G401.6 (cell line): ENCODE measurements at regions not wholly inside any gene's neighbourhood (a gene's known extent, or its start where the extent isn't known, plus 50 kb on each side); places are given as distances from the start of the nearest gene placed in this dataset.
"Not testable (repeated sequence)": the region's sequence is repeated elsewhere in the genome, so short reads cannot be mapped to it uniquely, and the experiment has no call there.

Experiments used
- FAIRE-seq: peaks from 2 replicates; lab custom pipeline; 2012; peaks lifted over from hg19 to GRCh38; lab: Jason Lieb, UNC

DNA sequence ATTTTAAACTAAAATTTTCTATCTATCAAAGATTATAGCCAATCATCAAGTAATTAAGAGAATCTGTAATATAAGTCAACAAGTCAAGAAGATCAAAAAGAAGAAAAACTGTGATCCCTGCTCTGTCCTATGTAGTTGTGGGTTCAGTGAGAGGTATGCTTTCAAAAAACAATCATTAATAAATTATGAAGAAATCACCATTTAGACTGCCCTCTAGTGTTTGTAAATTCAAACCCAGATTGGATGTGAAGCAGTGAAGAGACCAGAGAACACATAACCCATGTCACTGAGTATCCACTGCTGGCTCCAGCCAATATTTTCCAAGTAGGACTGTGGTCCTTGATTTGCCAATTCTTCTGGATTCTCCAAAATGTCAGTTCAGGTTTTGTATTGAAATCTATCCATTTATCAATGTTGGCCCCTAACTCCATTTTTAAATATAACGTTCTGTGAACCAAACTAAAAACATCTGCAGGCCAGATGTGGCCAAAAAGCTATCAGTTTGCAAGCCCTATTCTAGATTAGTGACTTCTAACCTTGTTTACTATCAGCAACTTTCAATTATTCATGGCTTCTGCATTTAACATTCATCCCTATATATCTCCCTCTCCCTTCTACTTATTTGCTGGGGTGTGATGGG is 467.5 kb upstream of the CXADR start:
- peak; percentile 69 for FAIRE-seq

DNA sequence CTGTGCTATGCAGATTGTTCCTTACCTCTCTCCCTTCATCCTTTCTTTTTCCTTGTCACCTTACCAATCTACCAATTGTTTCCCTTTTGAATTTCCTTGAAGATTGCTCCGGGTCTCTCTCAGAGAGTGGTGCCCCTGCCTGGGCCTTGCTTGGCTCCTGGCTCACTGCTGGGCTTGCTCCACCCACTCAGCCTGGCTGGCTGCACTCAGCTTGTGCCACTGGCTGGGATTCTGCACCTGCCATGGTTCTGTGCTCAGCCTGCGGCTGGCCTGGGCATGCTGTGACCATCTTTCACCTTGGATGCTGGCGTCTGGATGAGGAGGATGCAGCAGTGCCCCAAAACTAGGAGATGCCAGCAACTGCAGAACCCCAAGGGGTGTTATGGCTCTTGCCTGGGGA is 463.9 kb upstream of the CXADR start:
- FAIRE-seq, result no peak

GRCh38 chr21:17050156-17050555 is 462.7 kb upstream of the CXADR start:
- FAIRE-seq, result no peak

DNA sequence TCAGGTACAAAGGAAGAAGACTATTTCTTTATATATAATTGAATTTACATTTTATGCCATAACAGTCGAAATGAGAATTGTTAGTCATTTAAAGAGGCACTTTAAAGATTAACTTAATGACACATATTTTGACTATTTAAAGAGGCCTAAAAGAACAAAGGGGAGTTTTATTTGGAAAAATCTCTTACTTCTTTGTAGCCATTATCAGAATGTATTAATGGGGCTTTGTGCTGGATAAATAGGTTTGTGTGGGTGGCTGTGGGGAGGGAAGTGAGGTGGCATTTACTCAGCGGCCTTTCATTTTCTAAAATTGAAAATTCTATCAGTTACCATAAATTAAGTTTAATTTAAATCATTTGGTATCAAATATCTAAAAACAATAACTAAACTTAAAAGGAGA is 462.2 kb upstream of the CXADR start:
- FAIRE-seq, result no peak

GRCh38 chr21:17051054-17051453 is 461.8 kb upstream of the CXADR start:
- no peak for FAIRE-seq

DNA sequence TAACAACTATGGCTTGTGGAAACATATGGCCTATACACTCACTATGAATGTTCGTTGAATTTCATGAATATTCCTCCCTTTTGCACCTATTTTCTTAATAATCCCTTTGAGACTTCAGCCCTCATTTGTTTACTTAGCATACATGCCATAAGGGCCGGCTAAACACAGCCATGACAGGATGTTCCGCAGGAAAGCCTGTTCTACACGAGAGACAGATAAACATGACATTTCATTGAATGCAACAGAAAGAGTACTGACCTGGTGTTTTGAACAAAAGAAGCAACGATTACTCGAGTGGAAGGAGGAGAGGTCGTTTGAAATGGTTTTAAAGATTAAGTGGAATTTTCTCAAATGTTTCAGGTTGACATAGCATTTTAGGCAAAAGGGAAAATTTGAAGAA is 459.5 kb upstream of the CXADR start:
- no peak for FAIRE-seq

GRCh38 chr21:17059936-17060335 is 452.9 kb upstream of the CXADR start:
- no peak for FAIRE-seq

GRCh38 chr21:17066006-17066405 is 446.8 kb upstream of the CXADR start:
- no peak for FAIRE-seq

- no peak for FAIRE-seq
These were observed 441.8 kb upstream of the CXADR start for GRCh38 chr21:17071093-17071492.

DNA sequence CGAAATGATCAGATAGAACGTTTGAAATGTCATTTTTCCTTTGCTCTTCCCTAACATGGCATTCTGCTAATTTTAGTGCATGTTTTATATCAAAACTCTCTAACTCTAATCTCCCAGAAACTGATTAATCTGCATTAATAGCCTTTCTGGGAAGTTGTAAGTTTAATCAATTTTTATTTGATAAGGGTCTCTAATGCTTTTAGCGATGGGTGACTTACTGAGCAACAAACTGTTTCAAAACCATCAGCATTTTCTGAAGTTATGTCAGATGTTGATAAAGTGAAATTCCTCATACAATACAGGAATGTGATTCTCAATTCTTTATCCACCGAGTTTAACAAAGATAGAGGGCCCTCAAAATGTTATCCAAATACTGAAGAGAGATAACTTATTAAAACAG is 431.6 kb upstream of the CXADR start:
- FAIRE-seq, result no peak

- FAIRE-seq, result no peak
These were observed 429.9 kb upstream of the CXADR start for GRCh38 chr21:17082843-17083483.

- no peak for FAIRE-seq
These were observed 427.1 kb upstream of the CXADR start for GRCh38 chr21:17085707-17086106.

GRCh38 chr21:17088500-17088899 is 424.3 kb upstream of the CXADR start:
- FAIRE-seq, result no peak

- FAIRE-seq, result no peak
These were observed 423.8 kb upstream of the CXADR start for GRCh38 chr21:17089091-17089491.

- FAIRE-seq, result no peak
These were observed 411.1 kb upstream of the CXADR start for GRCh38 chr21:17101696-17102095.

- no peak for FAIRE-seq
These were observed 406.9 kb upstream of the CXADR start for GRCh38 chr21:17105932-17106331.

- FAIRE-seq, result no peak
These were observed 398.8 kb upstream of the CXADR start for GRCh38 chr21:17114045-17114444.

DNA sequence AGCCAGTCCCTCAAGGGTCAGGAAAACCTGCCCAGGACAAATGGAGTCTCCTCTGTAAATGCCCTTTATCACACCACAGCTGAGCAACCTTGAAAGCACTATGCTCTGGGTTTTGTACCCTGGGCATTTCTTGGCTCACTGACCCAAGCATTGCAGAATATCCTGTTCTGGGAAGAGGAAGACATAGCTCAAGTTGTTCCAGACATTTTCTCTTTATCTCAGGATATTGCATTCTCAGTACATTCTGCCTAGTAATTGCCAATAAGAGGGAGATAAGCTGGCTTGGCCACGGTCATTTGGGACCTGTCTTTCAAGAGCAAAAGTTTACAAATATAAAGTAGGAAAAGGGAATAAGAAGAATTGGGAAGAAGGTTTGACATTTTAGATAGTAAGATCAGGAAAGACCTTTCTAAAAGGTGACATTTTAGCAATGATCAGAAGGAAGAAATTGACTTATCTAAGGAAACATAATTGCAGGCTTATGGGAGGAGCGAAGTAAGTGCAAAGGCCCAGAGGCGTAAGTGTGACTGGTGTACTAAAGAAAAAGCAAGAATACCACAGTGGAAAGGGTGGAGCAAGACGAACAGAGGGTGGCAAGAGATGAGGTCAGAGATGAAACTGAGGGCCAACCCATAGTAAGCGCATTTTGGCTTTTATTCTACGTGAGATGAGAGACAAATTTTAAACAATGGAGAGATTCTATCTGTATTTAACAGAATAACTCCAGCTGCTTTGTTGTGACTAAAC is 394.0 kb upstream of the CXADR start:
- no peak for FAIRE-seq

DNA sequence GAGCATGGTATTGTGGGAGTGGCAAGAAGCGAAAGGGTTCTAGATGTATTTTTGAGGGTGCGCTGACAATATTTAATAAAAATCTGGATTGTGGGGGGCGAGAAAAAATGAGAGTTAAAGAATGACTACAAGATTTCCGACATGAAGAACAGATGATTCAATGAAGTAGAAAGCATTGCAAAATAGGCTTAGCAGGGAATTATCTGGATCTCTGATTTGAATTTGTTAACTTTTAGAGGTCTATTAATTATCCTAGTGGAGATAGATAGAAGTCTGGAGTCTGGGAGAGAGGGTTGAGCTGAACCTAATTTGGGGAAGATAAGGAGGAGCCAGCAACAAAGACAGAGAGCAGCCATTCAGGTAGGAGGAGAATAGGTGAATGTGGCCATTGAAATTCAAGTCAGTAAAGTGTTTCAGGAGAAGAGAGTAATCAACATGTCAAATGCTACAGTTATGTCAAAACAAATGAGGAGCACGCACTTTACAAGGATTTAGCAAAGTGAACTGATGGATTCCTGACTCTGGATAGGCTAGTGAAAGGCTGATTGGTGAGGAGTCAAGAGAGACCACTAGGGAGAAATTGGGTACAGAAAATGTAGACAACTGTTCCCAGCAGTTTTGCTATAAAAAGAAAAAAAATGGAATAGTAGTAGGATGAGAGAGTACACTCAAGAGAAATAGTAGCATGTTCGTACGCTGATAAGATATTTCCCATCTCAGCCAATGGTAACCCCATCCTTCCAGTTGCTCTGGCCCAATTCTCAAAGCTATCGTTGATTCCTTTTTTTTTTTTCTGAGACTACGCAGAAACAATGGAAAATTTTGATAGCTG is 393.2 kb upstream of the CXADR start:
- FAIRE-seq, result no peak

GRCh38 chr21:17127395-17127794 is 385.4 kb upstream of the CXADR start:
- not testable (repeated sequence) for FAIRE-seq

DNA sequence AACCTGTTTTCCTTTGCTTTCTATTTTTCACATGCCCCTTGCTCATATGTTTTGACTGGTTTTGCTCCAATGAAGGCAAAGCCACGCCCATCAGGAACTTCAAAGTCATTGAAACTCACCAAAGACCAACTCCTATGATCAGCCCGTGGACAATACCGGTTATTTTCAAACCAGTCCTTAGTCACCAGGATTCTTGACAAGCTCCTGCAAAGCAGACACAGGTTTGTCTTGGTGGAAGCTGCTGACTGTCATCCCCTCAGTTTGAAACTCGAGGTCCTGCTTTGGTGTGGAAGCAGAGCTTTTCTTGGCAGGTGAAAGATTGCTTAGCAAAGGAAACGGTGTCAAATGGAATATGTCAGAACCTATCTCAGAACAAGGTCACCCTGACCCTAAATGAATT is 384.7 kb upstream of the CXADR start:
- no peak for FAIRE-seq

DNA sequence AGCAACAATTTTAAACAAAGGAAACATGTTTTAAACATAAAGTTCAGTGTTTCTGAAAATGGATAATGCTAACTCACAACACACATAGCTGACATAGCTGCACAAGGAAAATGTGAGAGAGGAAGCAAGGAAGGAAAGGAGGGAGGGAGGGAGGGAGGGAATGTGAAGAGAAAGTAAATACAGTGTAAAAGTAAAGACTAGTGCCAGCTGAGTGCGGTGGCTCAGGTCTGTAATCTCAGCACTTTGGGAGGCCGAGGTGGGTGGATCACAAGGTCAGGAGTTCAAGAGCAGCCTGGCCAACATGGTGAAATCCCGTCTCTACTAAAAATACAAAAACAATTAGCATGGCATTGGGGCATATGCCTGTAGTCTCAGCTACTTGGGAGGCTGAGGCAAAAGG is 373.7 kb upstream of the CXADR start:
- FAIRE-seq, result not testable (repeated sequence)

GRCh38 chr21:17139696-17140095 is 373.1 kb upstream of the CXADR start:
- FAIRE-seq, result no peak
